ENCODE measurements at regions not wholly inside any gene's neighbourhood (a gene's known extent, or its start where the extent isn't known, plus 50 kb on each side); places are given as distances from the start of the nearest gene placed in this dataset.

DNA sequence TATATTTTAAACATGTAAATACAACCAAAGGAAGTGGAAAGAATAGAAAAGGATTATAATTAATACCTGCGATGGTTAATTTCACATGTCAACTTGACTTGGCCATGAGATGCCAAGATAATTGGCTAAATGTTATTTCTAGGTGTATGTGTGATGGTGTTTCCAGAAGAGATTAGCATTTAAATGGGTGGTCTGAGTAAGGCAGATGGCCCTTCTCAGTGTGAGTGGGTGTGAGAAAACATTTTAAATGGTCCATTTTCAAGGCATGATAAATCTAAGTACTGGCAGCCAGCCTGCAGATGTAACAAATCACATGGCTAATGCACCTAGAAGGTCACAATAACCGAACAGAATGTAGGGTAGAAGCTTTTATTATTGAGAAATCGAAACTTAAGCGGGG, 99.6 kb upstream of the CDH7 start:
- no peak for TF ChIP-seq POLR2A (IDR thresholded peaks at IDR 0.05)
- TF ChIP-seq, protein P1, sequence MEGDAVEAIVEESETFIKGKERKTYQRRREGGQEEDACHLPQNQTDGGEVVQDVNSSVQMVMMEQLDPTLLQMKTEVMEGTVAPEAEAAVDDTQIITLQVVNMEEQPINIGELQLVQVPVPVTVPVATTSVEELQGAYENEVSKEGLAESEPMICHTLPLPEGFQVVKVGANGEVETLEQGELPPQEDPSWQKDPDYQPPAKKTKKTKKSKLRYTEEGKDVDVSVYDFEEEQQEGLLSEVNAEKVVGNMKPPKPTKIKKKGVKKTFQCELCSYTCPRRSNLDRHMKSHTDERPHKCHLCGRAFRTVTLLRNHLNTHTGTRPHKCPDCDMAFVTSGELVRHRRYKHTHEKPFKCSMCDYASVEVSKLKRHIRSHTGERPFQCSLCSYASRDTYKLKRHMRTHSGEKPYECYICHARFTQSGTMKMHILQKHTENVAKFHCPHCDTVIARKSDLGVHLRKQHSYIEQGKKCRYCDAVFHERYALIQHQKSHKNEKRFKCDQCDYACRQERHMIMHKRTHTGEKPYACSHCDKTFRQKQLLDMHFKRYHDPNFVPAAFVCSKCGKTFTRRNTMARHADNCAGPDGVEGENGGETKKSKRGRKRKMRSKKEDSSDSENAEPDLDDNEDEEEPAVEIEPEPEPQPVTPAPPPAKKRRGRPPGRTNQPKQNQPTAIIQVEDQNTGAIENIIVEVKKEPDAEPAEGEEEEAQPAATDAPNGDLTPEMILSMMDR (IDR thresholded peaks at IDR 0.05): no peak

Data from adrenal gland (tissue), 5 donors.